ENCODE measurements at regions not wholly inside any gene's neighbourhood (a gene's known extent, or its start where the extent isn't known, plus 50 kb on each side); places are given as distances from the start of the nearest gene placed in this dataset.

GRCh38 chr12:114770323-114770722 lies 86.3 kb upstream of the TBX3 start:
- TF ChIP-seq POLR2A (IDR thresholded peaks at IDR 0.05) (no peak), CTCF (IDR thresholded peaks at IDR 0.05) (no peak)

Data from lower leg skin (tissue), 3 donors.